ENCODE measurements at regions not wholly inside any gene's neighbourhood (a gene's known extent, or its start where the extent isn't known, plus 50 kb on each side); places are given as distances from the start of the nearest gene placed in this dataset.

- ATAC-seq (replicated peaks) (no peak), DNase-seq (no peak)
- no peak overlapping the region for H3K4me3 Mint-ChIP-seq
- H3K27me3 Mint-ChIP-seq: no peaks in the 10 kb centered on the region
- H3K27ac Mint-ChIP-seq: no peak overlapping the region
- H3K36me3 Mint-ChIP-seq (ENCODE audit: insufficient read depth): no peaks in the 10 kb centered on the region
- H3K4me1 Mint-ChIP-seq (ENCODE audit: low read depth in 2 of 2): no peaks in the 10 kb centered on the region
- H3K9me3 Mint-ChIP-seq: peaks cover 0 to 7% of the 10 kb centered on the region in 2 donors
Observed at GRCh38 chr10:128894641-128895040, 572.4 kb upstream of the MGMT start.

GRCh38 chr10:128895473-128895872, 571.6 kb upstream of the MGMT start:
- no peaks in the 10 kb centered on the region for H3K4me1 Mint-ChIP-seq (ENCODE audit: low read depth in 2 of 2)
- H3K27me3 Mint-ChIP-seq: no peaks in the 10 kb centered on the region
- peaks cover 0 to 7% of the 10 kb centered on the region in 2 donors for H3K9me3 Mint-ChIP-seq
- ATAC-seq (replicated peaks): no peak
- H3K36me3 Mint-ChIP-seq (ENCODE audit: insufficient read depth): no peaks in the 10 kb centered on the region
- DNase-seq: no peak
- no peak overlapping the region for H3K4me3 Mint-ChIP-seq
- no peak overlapping the region for H3K27ac Mint-ChIP-seq

GRCh38 chr10:128896116-128896795, 570.8 kb upstream of the MGMT start:
- H3K27me3 Mint-ChIP-seq: no peaks in the 10 kb centered on the region
- ATAC-seq (replicated peaks) (no peak), DNase-seq (no peak)
- H3K27ac Mint-ChIP-seq: no peak overlapping the region
- H3K4me1 Mint-ChIP-seq (ENCODE audit: low read depth in 2 of 2): no peaks in the 10 kb centered on the region
- H3K9me3 Mint-ChIP-seq: peaks cover 0 to 7% of the 10 kb centered on the region in 2 donors
- H3K4me3 Mint-ChIP-seq: no peak overlapping the region
- H3K36me3 Mint-ChIP-seq (ENCODE audit: insufficient read depth): no peaks in the 10 kb centered on the region

GRCh38 chr10:128896963-128897362, 570.1 kb upstream of the MGMT start:
- H3K27ac Mint-ChIP-seq: no peak overlapping the region
- peaks cover 0 to 5% of the 10 kb centered on the region in 2 donors for H3K9me3 Mint-ChIP-seq
- DNase-seq (no peak), ATAC-seq (replicated peaks) (no peak)
- H3K4me3 Mint-ChIP-seq: no peak overlapping the region
- H3K27me3 Mint-ChIP-seq: no peaks in the 10 kb centered on the region
- no peaks in the 10 kb centered on the region for H3K36me3 Mint-ChIP-seq (ENCODE audit: insufficient read depth)
- H3K4me1 Mint-ChIP-seq (ENCODE audit: low read depth in 2 of 2): no peaks in the 10 kb centered on the region

- no peak for DNase-seq
- no peak overlapping the region for H3K4me3 Mint-ChIP-seq
- no peak overlapping the region for H3K27ac Mint-ChIP-seq
- no peaks in the 10 kb centered on the region for H3K27me3 Mint-ChIP-seq
- H3K4me1 Mint-ChIP-seq (ENCODE audit: low read depth in 2 of 2): no peaks in the 10 kb centered on the region
- ATAC-seq (replicated peaks): no peak
- no peaks in the 10 kb centered on the region for H3K9me3 Mint-ChIP-seq
- no peaks in the 10 kb centered on the region for H3K36me3 Mint-ChIP-seq (ENCODE audit: insufficient read depth)
Observed at GRCh38 chr10:128897401-128898129, 569.5 kb upstream of the MGMT start.

GRCh38 chr10:128898133-128898915, 568.7 kb upstream of the MGMT start:
- Mint-ChIP-seq H3K27ac (no peak overlapping the region), H3K9me3 (no peaks in the 10 kb centered on the region), H3K4me3 (no peak overlapping the region), H3K27me3 (no peaks in the 10 kb centered on the region), H3K36me3 (ENCODE audit: insufficient read depth) (no peaks in the 10 kb centered on the region), H3K4me1 (ENCODE audit: low read depth in 2 of 2) (no peaks in the 10 kb centered on the region)
- ATAC-seq (replicated peaks): no peak
- no peak for DNase-seq

GRCh38 chr10:128898916-128899195, 568.2 kb upstream of the MGMT start:
- H3K36me3 Mint-ChIP-seq (ENCODE audit: insufficient read depth): no peaks in the 10 kb centered on the region
- H3K9me3 Mint-ChIP-seq: no peaks in the 10 kb centered on the region
- H3K4me3 Mint-ChIP-seq: no peak overlapping the region
- H3K27ac Mint-ChIP-seq: no peak overlapping the region
- no peaks in the 10 kb centered on the region for H3K4me1 Mint-ChIP-seq (ENCODE audit: low read depth in 2 of 2)
- no peak for ATAC-seq (replicated peaks)
- H3K27me3 Mint-ChIP-seq: no peaks in the 10 kb centered on the region
- DNase-seq: no peak

- no peaks in the 10 kb centered on the region for H3K4me1 Mint-ChIP-seq (ENCODE audit: low read depth in 2 of 2)
- no peaks in the 10 kb centered on the region for H3K36me3 Mint-ChIP-seq (ENCODE audit: insufficient read depth)
- H3K27ac Mint-ChIP-seq: no peak overlapping the region
- no peak overlapping the region for H3K4me3 Mint-ChIP-seq
- peaks cover 0 to under 1% of the 10 kb centered on the region in 2 donors for H3K9me3 Mint-ChIP-seq
- DNase-seq: no peak
- no peaks in the 10 kb centered on the region for H3K27me3 Mint-ChIP-seq
- ATAC-seq (replicated peaks): no peak
Observed at GRCh38 chr10:128900456-128900855, 566.6 kb upstream of the MGMT start.

GRCh38 chr10:128901236-128901635, 565.8 kb upstream of the MGMT start:
- H3K27me3 Mint-ChIP-seq: no peaks in the 10 kb centered on the region
- DNase-seq (no peak), ATAC-seq (replicated peaks) (no peak)
- peaks cover 0 to 2% of the 10 kb centered on the region in 2 donors for H3K9me3 Mint-ChIP-seq
- H3K4me3 Mint-ChIP-seq: no peak overlapping the region
- H3K4me1 Mint-ChIP-seq (ENCODE audit: low read depth in 2 of 2): no peaks in the 10 kb centered on the region
- H3K27ac Mint-ChIP-seq: no peak overlapping the region
- H3K36me3 Mint-ChIP-seq (ENCODE audit: insufficient read depth): no peaks in the 10 kb centered on the region

- Mint-ChIP-seq H3K27ac (no peak overlapping the region), H3K4me1 (ENCODE audit: low read depth in 2 of 2) (no peaks in the 10 kb centered on the region), H3K36me3 (ENCODE audit: insufficient read depth) (no peaks in the 10 kb centered on the region), H3K4me3 (no peak overlapping the region), H3K9me3 (peaks cover 0 to 2% of the 10 kb centered on the region in 2 donors), H3K27me3 (no peaks in the 10 kb centered on the region)
- ATAC-seq (replicated peaks): no peak
- no peak for DNase-seq
Observed at GRCh38 chr10:128902031-128902710, 564.9 kb upstream of the MGMT start.

GRCh38 chr10:128907155-128907941, 559.7 kb upstream of the MGMT start:
- Mint-ChIP-seq H3K27me3 (no peaks in the 10 kb centered on the region), H3K27ac (no peak overlapping the region), H3K36me3 (ENCODE audit: insufficient read depth) (no peaks in the 10 kb centered on the region), H3K4me3 (no peak overlapping the region), H3K4me1 (ENCODE audit: low read depth in 2 of 2) (no peaks in the 10 kb centered on the region), H3K9me3 (peaks cover 2 to 13% of the 10 kb centered on the region in 2 donors)
- ATAC-seq (replicated peaks) (no peak), DNase-seq (no peak)

- Mint-ChIP-seq H3K9me3 (peaks cover 2 to 13% of the 10 kb centered on the region in 2 donors), H3K4me3 (no peak overlapping the region), H3K4me1 (ENCODE audit: low read depth in 2 of 2) (no peaks in the 10 kb centered on the region), H3K27ac (no peak overlapping the region), H3K36me3 (ENCODE audit: insufficient read depth) (no peaks in the 10 kb centered on the region), H3K27me3 (no peaks in the 10 kb centered on the region)
- no peak for ATAC-seq (replicated peaks)
- no peak for DNase-seq
Observed at GRCh38 chr10:128908099-128908498, 558.9 kb upstream of the MGMT start.

GRCh38 chr10:128908499-128908898, 558.5 kb upstream of the MGMT start:
- H3K36me3 Mint-ChIP-seq (ENCODE audit: insufficient read depth): no peaks in the 10 kb centered on the region
- ATAC-seq (replicated peaks): no peak
- H3K4me1 Mint-ChIP-seq (ENCODE audit: low read depth in 2 of 2): no peaks in the 10 kb centered on the region
- H3K4me3 Mint-ChIP-seq: no peak overlapping the region
- H3K27me3 Mint-ChIP-seq: no peaks in the 10 kb centered on the region
- DNase-seq: no peak
- peaks cover 2 to 13% of the 10 kb centered on the region in 2 donors for H3K9me3 Mint-ChIP-seq
- H3K27ac Mint-ChIP-seq: no peak overlapping the region

All from effector memory CD8-positive, alpha-beta T cell (primary cell).